Caco-2 (cell line): ENCODE measurements at regions not wholly inside any gene's neighbourhood (a gene's known extent, or its start where the extent isn't known, plus 50 kb on each side); places are given as distances from the start of the nearest gene placed in this dataset.

ENCODE experiments used
- BruUV-seq: library from RNA; stranded (reverse); fragments of 400-500 nt; replicated peaks from 2 replicates; lab custom pipeline; 2021; lab: Mats Ljungman, UMichigan
- CTCF ChIA-PET: fragments of 300-600 bp; sonication (Branson Sonifier 250); formaldehyde crosslinking; loops from one replicate; lab custom pipeline; 2022; ENCODE audit warnings: antibody characterized with exemption; lab: Charles Lee
- POLR2A ChIA-PET: fragments of 300-600 bp; sonication (Branson Sonifier 250); formaldehyde crosslinking; loops from one replicate; lab custom pipeline; 2022; ENCODE audit warnings: antibody characterized with exemption; lab: Charles Lee
- DNase-seq, 2 experiments: peaks; one replicate each; pipeline versions ENCODE4 v3.0.0 to v3.0.0-alpha.2; 2020 to 2022
- H3K27me3 ChIP-seq: replicated peaks from 2 replicates; pipeline ENCODE4 v1.6.0; 2011; ENCODE audit warnings: low read length; ENCODE audit not compliant: control insufficient read depth, insufficient read depth
- H3K36me3 ChIP-seq: 2 replicates; pipeline ENCODE4 v1.5.1; 2011; ENCODE audit warnings: low read length; ENCODE audit not compliant: control insufficient read depth, insufficient read depth
- H3K4me1 ChIP-seq: fragments of 250-450 bp; sonication (Bioruptor Pico); 2 replicates; pipeline ENCODE4 v1.5.1; 2020; ENCODE audit warnings: mild to moderate bottlenecking
- H3K4me3 ChIP-seq: 2 replicates; pipeline ENCODE4 v1.5.1; 2011; ENCODE audit warnings: low read depth, mild to moderate bottlenecking, control low read depth, low read length
- H3K9me3 ChIP-seq: fragments of 250-450 bp; sonication (Bioruptor Pico); 2 replicates; pipeline ENCODE4 v1.5.1; 2020; ENCODE audit warnings: mild to moderate bottlenecking, moderate library complexity
- H3K27ac Mint-ChIP-seq: one replicate; pipeline ENCODE4 v1.8.0; 2022; ENCODE audit warnings: mixed read lengths; ENCODE audit not compliant: unreplicated experiment
- H3K27me3 Mint-ChIP-seq: one replicate; pipeline ENCODE4 v1.8.0; 2022; ENCODE audit warnings: mixed read lengths; ENCODE audit not compliant: insufficient read depth, unreplicated experiment
- H3K36me3 Mint-ChIP-seq: one replicate; pipeline ENCODE4 v1.8.0; 2022; ENCODE audit warnings: mild to moderate bottlenecking, mixed read lengths; ENCODE audit not compliant: insufficient read depth, unreplicated experiment
- H3K4me1 Mint-ChIP-seq: one replicate; pipeline ENCODE4 v1.8.0; 2022; ENCODE audit warnings: low read depth, mixed read lengths; ENCODE audit not compliant: unreplicated experiment
- H3K4me3 Mint-ChIP-seq: one replicate; pipeline ENCODE4 v1.8.0; 2022; ENCODE audit warnings: mild to moderate bottlenecking, moderate library complexity, mixed read lengths; ENCODE audit not compliant: unreplicated experiment
- H3K9me3 Mint-ChIP-seq: one replicate; pipeline ENCODE4 v1.8.0; 2022; ENCODE audit warnings: mixed read lengths; ENCODE audit not compliant: unreplicated experiment
- CTCF ChIP-seq, 2 experiments: fragments of 200-600 bp in 1 of 2; IDR thresholded peaks; 1 replicate in 1 of 2; 2 replicates in 1 of 2; pipeline versions ENCODE4 v1.5.1 to v1.8.0; 2011 to 2022; ENCODE audit warnings: antibody characterized with exemption in 1 of 2, control low read depth in 1 of 2, inconsistent platforms in 1 of 2, low read depth in 1 of 2, low read length in 1 of 2, mild to moderate bottlenecking in 1 of 2, moderate library complexity in 1 of 2; ENCODE audit not compliant: insufficient read depth in 1 of 2, severe bottlenecking in 1 of 2, unreplicated experiment in 1 of 2
- intact Hi-C: fragments of 100-400 bp; cut with micrococcal nuclease; formaldehyde crosslinking; loops from one replicate; pipeline ENCODE4 v1.10.0; 2022; ENCODE audit not compliant: unreplicated experiment

GRCh38 chr16:86921289-86921688 lies 342.9 kb downstream of the FOXL1 start:
- Mint-ChIP-seq H3K36me3 (no peaks in the 10 kb centered on the region), H3K27me3 (peaks cover 2% of the 10 kb centered on the region), H3K4me1 (no peaks in the 10 kb centered on the region), H3K27ac (no peak overlapping the region), H3K4me3 (no peak overlapping the region), H3K9me3 (peaks cover 13% of the 10 kb centered on the region)
- Histone ChIP-seq H3K4me3 (no peak overlapping the region), H3K4me1 (no peaks in the 10 kb centered on the region), H3K27me3 (no peaks in the 10 kb centered on the region), H3K9me3 (peaks cover 13% of the 10 kb centered on the region; the same call in 1 of the 2 replicates), H3K36me3 (no peaks in the 10 kb centered on the region)
- intact Hi-C loops, result no loop called here
- ChIA-PET CTCF (no interaction called here), POLR2A (no interaction called here)
- no peak for DNase-seq
- no TSS peak for BruUV-seq
- TF ChIP-seq CTCF (IDR thresholded peaks at IDR 0.05; ENCODE audit: insufficient read depth in 1 of 2, low read depth in 1 of 2, low read length in 1 of 2, severe bottlenecking in 1 of 2, unreplicated experiment in 1 of 2), result no peak

- H3K27ac Mint-ChIP-seq, result no peak overlapping the region
- no peak for TF ChIP-seq CTCF (IDR thresholded peaks at IDR 0.05; ENCODE audit: insufficient read depth in 1 of 2, low read depth in 1 of 2, low read length in 1 of 2, severe bottlenecking in 1 of 2, unreplicated experiment in 1 of 2)
- H3K27me3 Mint-ChIP-seq, result peaks cover 2% of the 10 kb centered on the region
- no peak overlapping the region for H3K4me3 ChIP-seq
- DNase-seq, result no peak
- H3K36me3 Mint-ChIP-seq, result no peaks in the 10 kb centered on the region
- intact Hi-C loops, result no loop called here
- no peaks in the 10 kb centered on the region for H3K36me3 ChIP-seq
- BruUV-seq, result no TSS peak
- H3K9me3 Mint-ChIP-seq, result peaks cover 13% of the 10 kb centered on the region
- H3K4me3 Mint-ChIP-seq, result no peak overlapping the region
- H3K4me1 Mint-ChIP-seq, result no peaks in the 10 kb centered on the region
- H3K4me1 ChIP-seq, result no peaks in the 10 kb centered on the region
- ChIA-PET POLR2A (no interaction called here), CTCF (no interaction called here)
- H3K27me3 ChIP-seq, result no peaks in the 10 kb centered on the region
- H3K9me3 ChIP-seq, result peaks cover 13% of the 10 kb centered on the region; the same call in 1 of the 2 replicates
Measured at GRCh38 chr16:86922311-86922710, 344.0 kb downstream of the FOXL1 start.

DNA sequence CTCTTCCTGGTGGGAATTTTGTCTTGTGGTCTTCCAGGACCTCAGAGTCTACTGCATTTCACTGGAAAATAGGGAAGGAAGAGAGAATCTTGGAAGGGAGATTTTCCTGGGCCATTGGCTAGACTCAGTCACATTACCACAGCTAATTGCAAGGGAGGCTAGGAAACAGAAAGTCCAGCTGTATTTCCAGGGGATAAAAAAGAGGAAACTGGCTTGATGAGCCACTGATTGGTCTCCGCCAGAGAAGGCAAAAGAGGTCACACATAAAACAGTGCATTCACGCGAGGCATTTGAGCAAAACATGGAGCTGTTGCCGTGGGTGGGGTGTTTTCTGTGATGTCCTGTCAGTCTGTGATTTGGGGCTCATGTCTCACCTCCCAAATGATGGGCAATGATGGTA lies 345.3 kb downstream of the FOXL1 start:
- Mint-ChIP-seq H3K27me3 (peaks cover 2% of the 10 kb centered on the region), H3K4me1 (no peaks in the 10 kb centered on the region), H3K4me3 (no peak overlapping the region), H3K36me3 (no peaks in the 10 kb centered on the region), H3K9me3 (peaks cover 13% of the 10 kb centered on the region), H3K27ac (no peak overlapping the region)
- Histone ChIP-seq H3K4me3 (no peak overlapping the region), H3K9me3 (peaks cover 13% of the 10 kb centered on the region; the same call in 1 of the 2 replicates), H3K36me3 (no peaks in the 10 kb centered on the region), H3K4me1 (no peaks in the 10 kb centered on the region), H3K27me3 (no peaks in the 10 kb centered on the region)
- intact Hi-C loops, result no loop called here
- DNase-seq, result no peak
- ChIA-PET CTCF (no interaction called here), POLR2A (no interaction called here)
- no peak for TF ChIP-seq CTCF (IDR thresholded peaks at IDR 0.05; ENCODE audit: insufficient read depth in 1 of 2, low read depth in 1 of 2, low read length in 1 of 2, severe bottlenecking in 1 of 2, unreplicated experiment in 1 of 2)
- BruUV-seq, result no TSS peak
